Astrocyte of the cerebellum (primary cell): ENCODE measurements at regions not wholly inside any gene's neighbourhood (a gene's known extent, or its start where the extent isn't known, plus 50 kb on each side); places are given as distances from the start of the nearest gene placed in this dataset.
"Not testable (repeated sequence)": the region's sequence is repeated elsewhere in the genome, so short reads cannot be mapped to it uniquely, and the experiment has no call there.

Source experiments
- DNase-seq: peaks from one replicate; pipeline ENCODE4 v3.0.0-alpha.2; 2011; ENCODE audit warnings: low read depth
- H3K4me3 ChIP-seq: 2 replicates; pipeline ENCODE4 v1.5.1; 2011; ENCODE audit warnings: mild to moderate bottlenecking, low read depth, low read length, moderate library complexity
- in situ Hi-C: cut with HindIII; loops from 2 replicates; pipeline ENCODE4 v1.10.0; 2017; ENCODE audit warnings: low sequenced_read_pairs
- TF ChIP-seq, protein P1 (sequence below): IDR thresholded peaks from 2 replicates; pipeline ENCODE4 v1.5.1; 2012; ENCODE audit warnings: low read length, low read depth, moderate library complexity, mild to moderate bottlenecking; ENCODE audit errors: missing control alignments

DNA sequence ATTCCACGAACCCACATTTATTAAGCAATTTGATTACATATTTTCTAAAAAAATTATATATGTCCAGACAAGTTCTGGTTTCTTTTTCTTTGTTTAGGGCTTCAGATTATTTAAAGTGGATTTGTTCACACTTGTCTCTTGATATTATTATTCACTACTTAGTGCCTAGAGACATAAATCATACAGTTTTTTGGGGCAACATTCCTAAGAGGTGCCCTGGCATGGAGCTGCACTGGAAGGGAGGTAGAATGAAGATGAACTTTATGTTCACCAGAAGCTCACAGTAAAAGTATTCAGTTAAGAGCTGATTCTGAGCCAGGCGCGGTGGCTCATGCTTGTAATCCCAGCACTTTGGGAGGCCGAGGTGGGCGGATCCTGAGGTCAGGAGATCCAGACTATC is 762.7 kb upstream of the TMEFF2 start:
- in situ Hi-C loops, result no loop called here
- TF ChIP-seq, protein P1, sequence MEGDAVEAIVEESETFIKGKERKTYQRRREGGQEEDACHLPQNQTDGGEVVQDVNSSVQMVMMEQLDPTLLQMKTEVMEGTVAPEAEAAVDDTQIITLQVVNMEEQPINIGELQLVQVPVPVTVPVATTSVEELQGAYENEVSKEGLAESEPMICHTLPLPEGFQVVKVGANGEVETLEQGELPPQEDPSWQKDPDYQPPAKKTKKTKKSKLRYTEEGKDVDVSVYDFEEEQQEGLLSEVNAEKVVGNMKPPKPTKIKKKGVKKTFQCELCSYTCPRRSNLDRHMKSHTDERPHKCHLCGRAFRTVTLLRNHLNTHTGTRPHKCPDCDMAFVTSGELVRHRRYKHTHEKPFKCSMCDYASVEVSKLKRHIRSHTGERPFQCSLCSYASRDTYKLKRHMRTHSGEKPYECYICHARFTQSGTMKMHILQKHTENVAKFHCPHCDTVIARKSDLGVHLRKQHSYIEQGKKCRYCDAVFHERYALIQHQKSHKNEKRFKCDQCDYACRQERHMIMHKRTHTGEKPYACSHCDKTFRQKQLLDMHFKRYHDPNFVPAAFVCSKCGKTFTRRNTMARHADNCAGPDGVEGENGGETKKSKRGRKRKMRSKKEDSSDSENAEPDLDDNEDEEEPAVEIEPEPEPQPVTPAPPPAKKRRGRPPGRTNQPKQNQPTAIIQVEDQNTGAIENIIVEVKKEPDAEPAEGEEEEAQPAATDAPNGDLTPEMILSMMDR, result no peak
- no peak overlapping the region for H3K4me3 ChIP-seq
- DNase-seq, result no peak

DNA sequence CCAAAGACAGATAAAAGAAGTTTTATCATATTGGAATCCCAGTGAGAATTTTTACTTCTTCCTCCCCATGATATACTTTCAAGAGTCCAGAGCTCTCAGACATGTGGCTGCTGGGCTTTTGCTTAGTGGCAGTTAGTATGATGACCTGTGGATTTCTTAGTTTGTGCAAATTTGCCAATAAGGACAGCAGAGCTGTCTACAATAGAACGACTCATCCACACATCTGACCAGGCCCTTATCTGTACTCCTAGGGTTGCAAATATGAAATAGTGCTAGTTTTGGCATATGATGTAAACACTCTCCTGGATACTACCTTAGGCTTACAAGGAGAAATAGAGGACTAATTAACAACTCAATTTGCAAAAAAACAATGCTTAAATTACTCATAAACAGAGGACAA is 758.4 kb upstream of the TMEFF2 start:
- no peak overlapping the region for H3K4me3 ChIP-seq
- in situ Hi-C loops, result no loop called here
- no peak for DNase-seq
- TF ChIP-seq, protein P1, result no peak

DNA sequence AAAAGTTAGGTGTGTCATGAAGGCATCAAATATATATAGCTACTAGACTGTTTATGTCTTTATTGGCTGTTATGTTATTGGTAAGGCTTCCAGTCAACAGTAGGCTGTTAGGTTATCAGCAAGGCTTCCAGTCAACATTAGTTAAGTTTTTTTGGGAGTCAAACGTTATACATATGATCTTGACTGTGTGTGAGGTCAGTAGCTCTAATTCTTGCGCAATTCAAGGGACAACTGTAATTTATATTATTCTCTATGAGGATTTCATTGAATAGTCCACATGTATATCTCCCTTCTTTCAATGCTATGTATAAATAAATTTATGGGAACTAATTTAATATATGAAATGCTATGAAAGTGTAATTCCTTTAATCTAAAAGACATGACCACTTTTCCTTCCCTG is 757.5 kb upstream of the TMEFF2 start:
- no peak overlapping the region for H3K4me3 ChIP-seq
- in situ Hi-C loops, result no loop called here
- no peak for DNase-seq
- TF ChIP-seq, protein P1, result no peak

DNA sequence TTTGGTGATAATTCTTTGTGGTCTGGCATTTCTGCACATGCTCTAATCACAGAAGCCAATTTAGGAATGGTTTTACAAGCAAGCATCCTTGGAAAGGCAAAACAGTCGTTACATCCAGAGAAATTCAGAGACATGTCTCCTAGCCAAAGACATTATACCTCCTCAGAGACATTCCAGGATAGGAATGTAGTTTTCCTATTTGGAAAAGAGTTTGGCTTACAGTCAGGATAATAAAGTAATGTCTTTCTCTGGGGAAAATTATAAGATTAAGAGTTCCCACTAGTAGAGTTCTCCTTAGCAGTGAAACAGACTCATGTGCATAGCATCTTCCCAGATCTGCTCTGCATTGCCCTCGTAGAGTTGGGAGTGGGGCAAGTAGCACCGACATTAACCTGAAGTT is 753.6 kb upstream of the TMEFF2 start:
- in situ Hi-C loops, result no loop called here
- no peak overlapping the region for H3K4me3 ChIP-seq
- no peak for DNase-seq
- TF ChIP-seq, protein P1, result no peak

DNA sequence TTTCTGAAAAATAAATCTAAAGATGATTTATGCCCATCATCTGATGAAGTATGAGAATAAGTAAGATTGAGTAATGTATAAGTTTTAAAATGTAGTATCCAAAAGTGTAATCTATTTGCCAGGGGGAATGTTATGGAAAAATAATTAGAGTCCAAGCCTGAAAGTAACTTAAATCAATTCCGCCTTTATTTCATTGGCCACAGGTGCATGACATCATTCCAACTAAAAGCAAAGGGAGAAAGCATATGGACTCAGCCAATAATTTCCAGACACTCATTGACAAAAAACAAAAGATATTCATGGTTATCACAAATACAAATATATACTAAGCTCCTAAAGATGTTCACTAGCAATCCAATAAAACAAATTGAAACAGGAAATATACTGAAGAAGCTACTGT is 752.6 kb upstream of the TMEFF2 start:
- DNase-seq, result no peak
- TF ChIP-seq, protein P1, result no peak
- no peak overlapping the region for H3K4me3 ChIP-seq
- in situ Hi-C loops, result no loop called here

DNA sequence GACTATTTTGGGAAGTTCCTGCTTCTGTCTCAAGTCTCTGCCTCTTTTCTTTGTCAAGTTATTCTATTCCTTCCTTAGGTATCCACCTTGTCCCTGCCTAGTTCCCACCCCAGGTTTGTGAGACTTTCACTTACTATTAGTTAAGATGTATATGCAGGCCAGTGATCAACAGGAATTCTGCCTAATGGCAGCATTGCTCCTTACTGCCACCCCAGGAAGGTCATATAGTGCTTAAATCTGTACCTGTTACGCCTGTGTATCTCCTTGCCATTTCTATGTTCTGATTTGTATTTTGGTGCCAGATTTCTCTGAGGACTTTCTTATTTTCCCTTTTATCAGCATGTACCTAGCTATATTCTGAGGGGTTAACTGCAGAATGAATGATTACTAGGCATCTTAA is 746.0 kb upstream of the TMEFF2 start:
- TF ChIP-seq, protein P1, result no peak
- in situ Hi-C loops, result no loop called here
- DNase-seq, result no peak
- H3K4me3 ChIP-seq, result no peak overlapping the region

DNA sequence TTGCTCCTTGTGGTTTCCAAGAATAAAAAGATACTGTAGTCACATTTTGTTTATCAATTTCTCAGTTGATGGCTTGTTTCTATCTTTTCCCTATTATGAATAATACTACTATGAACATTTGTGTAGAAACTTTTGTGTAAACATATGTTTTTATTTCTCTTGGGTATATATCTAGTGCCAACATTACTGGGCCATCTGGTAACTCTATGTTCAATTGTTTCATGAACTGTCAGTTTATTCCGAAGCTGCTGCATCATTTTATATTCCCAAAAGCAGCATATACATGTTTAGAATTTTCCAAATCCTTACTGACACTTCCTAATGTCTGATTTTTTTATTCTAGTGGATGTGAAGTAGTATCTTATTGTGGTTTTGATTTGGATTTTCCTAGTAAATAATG is 737.6 kb upstream of the TMEFF2 start:
- no peak overlapping the region for H3K4me3 ChIP-seq
- in situ Hi-C loops, result no loop called here
- no peak for DNase-seq
- TF ChIP-seq, protein P1, result no peak

DNA sequence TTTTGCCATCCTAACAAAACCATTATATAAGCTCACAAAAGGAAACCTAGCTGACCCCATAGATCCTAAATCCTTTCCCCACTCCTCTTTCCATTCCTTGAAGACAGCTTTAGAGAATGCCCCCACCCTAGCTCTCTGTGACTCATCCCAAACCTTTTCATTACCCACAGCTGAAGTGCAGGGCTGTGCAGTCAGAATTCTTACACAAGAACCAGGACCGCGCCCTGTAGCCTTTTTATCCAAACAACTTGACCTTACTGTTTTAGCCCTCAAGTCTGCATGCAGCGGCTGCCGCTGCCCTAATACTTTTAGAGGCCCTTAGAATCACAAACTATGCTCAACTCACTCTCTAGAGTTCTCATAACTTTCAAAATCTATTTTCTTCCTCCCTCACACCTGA is 726.9 kb upstream of the TMEFF2 start:
- H3K4me3 ChIP-seq, in situ Hi-C loops, DNase-seq: not testable (repeated sequence)
